Endothelial cell of umbilical vein (primary cell): ENCODE measurements at regions not wholly inside any gene's neighbourhood (a gene's known extent, or its start where the extent isn't known, plus 50 kb on each side); places are given as distances from the start of the nearest gene placed in this dataset.

ENCODE experiments used
- BruUV-seq: library from RNA; stranded (reverse); fragments of 400-500 nt; replicated peaks from 2 replicates; lab custom pipeline; 2021; lab: Mats Ljungman, UMichigan
- CTCF ChIA-PET: fragments of 300-600, 350-600 bp; sonication (Branson Sonifier 250); formaldehyde crosslinking; loops from one replicate; lab custom pipeline; 2021; ENCODE audit warnings: antibody characterized with exemption, inconsistent platforms; lab: Charles Lee
- POLR2A ChIA-PET: fragments of 300-600, 350-600 bp; sonication (Branson Sonifier 250); formaldehyde crosslinking; loops from one replicate; lab custom pipeline; 2021; ENCODE audit warnings: antibody characterized with exemption, inconsistent platforms; lab: Charles Lee
- DNase-seq: peaks from one replicate; pipeline ENCODE4 v3.0.0-alpha.2; 2011; ENCODE audit warnings: low read depth, low spot score
- FAIRE-seq: peaks from 2 replicates; lab custom pipeline; 2011; peaks lifted over from hg19 to GRCh38; lab: Jason Lieb, UNC
- H2AFZ ChIP-seq: 2 replicates; pipeline ENCODE4 v1.6.0; 2012; ENCODE audit warnings: low read depth, low read length, control low read depth, inconsistent platforms
- H3K27ac ChIP-seq: 2 replicates; pipeline ENCODE4 v1.5.1; 2011; ENCODE audit warnings: low read depth, mild to moderate bottlenecking, control low read depth, low read length, moderate library complexity; ENCODE audit not compliant: insufficient read depth
- H3K27me3 ChIP-seq, 2 experiments: 2 replicates each; pipeline versions ENCODE4 v1.6.0 to v1.6.1; 2011; ENCODE audit warnings: low read length in 2 of 2, mixed read lengths in 1 of 2; ENCODE audit not compliant: control insufficient read depth in 2 of 2, insufficient read depth in 2 of 2
- H3K36me3 ChIP-seq, 2 experiments: 2 replicates in 1 of 2; 3 replicates in 1 of 2; pipeline ENCODE4 v1.5.1; 2011; ENCODE audit warnings: low read length in 2 of 2, mild to moderate bottlenecking in 1 of 2, moderate library complexity in 1 of 2; ENCODE audit not compliant: control insufficient read depth in 2 of 2, insufficient read depth in 2 of 2; ENCODE audit errors: extremely low read depth in 1 of 2
- H3K4me1 ChIP-seq: 3 replicates; pipeline ENCODE4 v1.5.1; 2011; ENCODE audit warnings: mild to moderate bottlenecking, low read length; ENCODE audit not compliant: control insufficient read depth, insufficient read depth; ENCODE audit errors: extremely low read depth
- H3K4me2 ChIP-seq: 2 replicates; pipeline ENCODE4 v1.6.1; 2011; ENCODE audit warnings: low read length, control low read depth, mixed read lengths; ENCODE audit not compliant: insufficient read depth
- H3K4me3 ChIP-seq, 3 experiments: fragments of 200-600 bp in 1 of 3; sonication (generic), shearing (Covaris generic) in 1 of 3; replicated peaks in 1 of 3; 2 replicates each; pipeline ENCODE4 v1.5.1; 2011 to 2016; ENCODE audit warnings: control low read depth in 3 of 3, low read length in 3 of 3, mild to moderate bottlenecking in 2 of 3, inconsistent platforms in 1 of 3, low read depth in 1 of 3, moderate library complexity in 1 of 3; ENCODE audit not compliant: insufficient read depth in 1 of 3
- H3K79me2 ChIP-seq: 2 replicates; pipeline ENCODE4 v1.6.0; 2012; ENCODE audit warnings: low read length, inconsistent platforms; ENCODE audit not compliant: control insufficient read depth, insufficient read depth
- H3K9ac ChIP-seq: replicated peaks from 2 replicates; pipeline ENCODE3; 2011; ENCODE audit warnings: low read length, control low read depth; ENCODE audit not compliant: insufficient read depth; ENCODE audit errors: extremely low read depth
- H3K9me1 ChIP-seq: replicated peaks from 3 replicates; pipeline ENCODE4 v1.6.0; 2011; ENCODE audit warnings: mild to moderate bottlenecking, low read length; ENCODE audit not compliant: control insufficient read depth, insufficient read depth; ENCODE audit errors: extremely low read depth
- H3K9me3 ChIP-seq: replicated peaks from 2 replicates; pipeline ENCODE4 v1.5.1; 2012; ENCODE audit warnings: low read length, inconsistent platforms; ENCODE audit not compliant: control insufficient read depth, insufficient read depth
- H4K20me1 ChIP-seq: replicated peaks from 2 replicates; pipeline ENCODE3; 2011; ENCODE audit warnings: mild to moderate bottlenecking, low read length; ENCODE audit not compliant: control insufficient read depth, insufficient read depth; ENCODE audit errors: extremely low read depth
- CTCF ChIP-seq, 2 donors: IDR thresholded peaks; 1 replicate in 1 of 2; 2 replicates in 1 of 2; pipeline ENCODE4 v1.5.1; 2011; ENCODE audit warnings: low read length in 2 of 2, mild to moderate bottlenecking in 2 of 2, moderate library complexity in 2 of 2, control low read depth in 1 of 2, inconsistent platforms in 1 of 2, low read depth in 1 of 2; ENCODE audit not compliant: insufficient read depth in 1 of 2; ENCODE audit errors: extremely low read depth in 1 of 2
- EZH2 ChIP-seq: IDR thresholded peaks from 2 replicates; pipeline ENCODE4 v1.6.1; 2012; ENCODE audit warnings: borderline replicate concordance, low read depth, mild to moderate bottlenecking, moderate library complexity, low read length, inconsistent platforms; ENCODE audit not compliant: severe bottlenecking
- GATA2 ChIP-seq: IDR thresholded peaks from 2 replicates; pipeline ENCODE4 v1.7.0; 2011; ENCODE audit warnings: low read depth, mild to moderate bottlenecking, moderate library complexity, mixed read lengths, low read length; ENCODE audit not compliant: insufficient read length, insufficient read depth
- JUN ChIP-seq: IDR thresholded peaks from 2 replicates; pipeline ENCODE4 v1.6.1; 2011; ENCODE audit warnings: borderline replicate concordance, low read depth; ENCODE audit not compliant: insufficient read length, insufficient read depth
- MAX ChIP-seq: IDR thresholded peaks from 2 replicates; pipeline ENCODE4 v1.6.1; 2011; ENCODE audit not compliant: insufficient read depth, insufficient read length
- MYC ChIP-seq: IDR thresholded peaks from one replicate; pipeline ENCODE4 v1.6.1; 2011; ENCODE audit warnings: mild to moderate bottlenecking, low read depth, low read length
- POLR2A ChIP-seq: IDR thresholded peaks from 2 replicates; pipeline ENCODE4 v1.6.1; 2012; ENCODE audit warnings: low read depth, mild to moderate bottlenecking, control low read depth, low read length
- POLR2AphosphoS5 ChIP-seq: IDR thresholded peaks from 2 replicates; pipeline ENCODE4 v1.6.1; 2012; ENCODE audit warnings: low read depth, mild to moderate bottlenecking, control low read depth, low read length, moderate library complexity; ENCODE audit not compliant: insufficient read depth
- dilution Hi-C: fragments of 300-500 bp; cut with MboI; formaldehyde crosslinking; loops from one replicate; pipeline ENCODE4 v1.15.0; 2019; ENCODE audit warnings: low sequenced_read_pairs; ENCODE audit not compliant: extremely low pct_ligation_motif_present
- intact Hi-C: fragments of 100-400 bp; cut with micrococcal nuclease; formaldehyde crosslinking; loops from one replicate; pipeline ENCODE4 v1.10.0; 2022

DNA sequence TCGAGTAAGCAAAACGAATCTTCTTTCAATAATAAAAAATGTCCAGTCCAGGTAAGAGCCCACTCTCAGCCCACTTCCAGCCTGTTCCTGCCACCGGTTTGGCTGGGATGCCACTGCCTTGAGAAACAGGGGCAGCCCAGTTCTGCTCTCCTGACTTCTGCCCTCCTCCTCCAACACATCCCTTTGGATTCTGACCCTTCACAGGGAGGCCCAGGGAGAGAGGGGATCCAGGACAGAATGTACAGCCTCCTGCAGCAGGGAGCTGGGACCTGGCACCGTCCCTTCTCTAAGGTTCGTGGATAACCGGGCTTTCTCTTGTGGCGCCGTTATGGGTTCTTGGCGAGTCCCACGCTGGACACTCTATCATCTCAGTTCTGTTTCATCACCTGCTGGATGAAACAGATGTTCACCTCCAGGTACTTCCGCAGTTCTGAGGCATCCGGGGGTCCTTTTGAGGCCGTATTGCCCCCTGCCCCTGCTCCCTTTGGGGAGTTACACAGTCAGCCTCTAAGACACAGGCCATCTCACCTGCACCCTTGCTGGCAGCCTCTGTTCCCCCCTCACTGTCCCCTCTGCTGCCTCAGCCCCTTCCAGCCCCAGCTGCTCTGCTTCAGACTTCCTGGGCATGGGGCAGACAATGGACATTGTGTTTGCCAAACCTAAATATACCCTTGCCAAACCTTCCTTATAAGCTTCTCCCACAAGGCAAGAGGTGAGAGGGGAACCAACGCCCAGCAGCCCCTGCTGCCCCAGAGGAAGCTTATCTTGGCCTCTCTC is 203.8 kb upstream of the ZMIZ1 start:
- ChIA-PET POLR2A (no interaction called here), CTCF (interaction anchor here (0.8 kb wide), 1 partner anchor 207 kb away, joined by 3 read pairs; no protein-coding TSS in a partner anchor)
- Histone ChIP-seq H3K4me3 (no peak overlapping the region), H2AFZ (no peak overlapping the region), H3K9ac (no peak overlapping the region), H3K4me1 (peaks cover 10% of the 10 kb centered on the region), H3K27me3 (peaks cover 0 to 2% of the 10 kb centered on the region in 2 experiments), H3K4me2 (no peak overlapping the region), H3K79me2 (no peaks in the 10 kb centered on the region), H3K36me3 (no peaks in the 10 kb centered on the region), H3K27ac (no peak overlapping the region), H3K9me3 (no peaks in the 10 kb centered on the region), H3K9me1 (no peaks in the 10 kb centered on the region), H4K20me1 (no peaks in the 10 kb centered on the region)
- DNase-seq (no peak), FAIRE-seq (no peak)
- intact Hi-C loops (no loop called here), dilution Hi-C loops (no loop called here)
- BruUV-seq = no TSS peak
- TF ChIP-seq CTCF (IDR thresholded peaks at IDR 0.05; ENCODE audit: extremely low read depth in 1 of 2, insufficient read depth in 1 of 2, low read depth in 1 of 2, low read length in 2 of 2) (no peak), EZH2 (no peak), MYC (no peak), MAX (no peak)

GRCh38 chr10:78865538-78865875 is 203.3 kb upstream of the ZMIZ1 start:
- Histone ChIP-seq H3K4me2 (no peak overlapping the region), H3K36me3 (no peaks in the 10 kb centered on the region), H2AFZ (no peak overlapping the region), H3K27me3 (peaks cover 0 to 2% of the 10 kb centered on the region in 2 experiments), H3K79me2 (no peaks in the 10 kb centered on the region), H3K9me3 (no peaks in the 10 kb centered on the region), H3K4me1 (peaks cover 10% of the 10 kb centered on the region), H3K27ac (no peak overlapping the region), H3K4me3 (no peak overlapping the region), H3K9me1 (no peaks in the 10 kb centered on the region), H3K9ac (no peak overlapping the region), H4K20me1 (no peaks in the 10 kb centered on the region)
- DNase-seq (no peak), FAIRE-seq (no peak)
- CTCF ChIA-PET = interaction anchor here (0.8 kb wide), 1 partner anchor 208 kb away, joined by 3 read pairs; no protein-coding TSS in a partner anchor
- TF ChIP-seq GATA2 (no peak), JUN (no peak), MYC (no peak), POLR2A (no peak), CTCF (IDR thresholded peaks at IDR 0.05; ENCODE audit: extremely low read depth in 1 of 2, insufficient read depth in 1 of 2, low read depth in 1 of 2, low read length in 2 of 2) (no peak), POLR2AphosphoS5 (no peak)
- POLR2A ChIA-PET = no interaction called here
- no TSS peak for BruUV-seq
- intact Hi-C loops (no loop called here), dilution Hi-C loops (no loop called here)
